ENCODE measurements at regions not wholly inside any gene's neighbourhood (a gene's known extent, or its start where the extent isn't known, plus 50 kb on each side); places are given as distances from the start of the nearest gene placed in this dataset.

DNA sequence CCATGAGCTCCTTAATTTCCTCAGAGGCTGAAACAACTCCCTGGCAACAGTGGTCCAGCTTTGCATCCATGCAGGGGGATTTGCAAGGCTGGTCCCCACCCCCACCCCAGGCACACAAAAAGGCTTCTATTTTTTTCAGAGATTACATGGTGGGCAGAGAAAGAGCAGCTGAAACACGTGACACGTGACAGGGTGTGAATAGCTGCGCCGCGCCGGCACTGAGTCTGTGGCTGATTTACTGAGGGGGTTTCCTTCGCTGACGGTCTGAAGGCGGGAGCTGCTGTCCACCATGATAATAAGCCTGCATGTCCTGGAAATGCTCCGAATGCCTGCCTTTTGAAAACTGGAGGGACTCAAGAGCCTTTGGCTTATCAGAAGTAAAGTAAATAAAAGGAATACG is 50.7 kb upstream of the APCDD1 start:
- 57 to 80% methylated on average over 11 of the region's 11 CpGs for WGBS, 2 donors
- no peak overlapping the region for H3K27ac ChIP-seq
- ATAC-seq (ENCODE audit: low FRiP score in 2 of 2) (no peak), DNase-seq (peak in 1 of 2 donors; percentile 41)
- H3K27me3 ChIP-seq, result no peaks in the 10 kb centered on the region
- H3K9me3 ChIP-seq, result no peaks in the 10 kb centered on the region
- TF ChIP-seq POLR2A (IDR thresholded peaks at IDR 0.05) (no peak), EP300 (IDR thresholded peaks at IDR 0.05) (no peak), POLR2AphosphoS5 (IDR thresholded peaks at IDR 0.05) (no peak)
- TF ChIP-seq, protein P1, sequence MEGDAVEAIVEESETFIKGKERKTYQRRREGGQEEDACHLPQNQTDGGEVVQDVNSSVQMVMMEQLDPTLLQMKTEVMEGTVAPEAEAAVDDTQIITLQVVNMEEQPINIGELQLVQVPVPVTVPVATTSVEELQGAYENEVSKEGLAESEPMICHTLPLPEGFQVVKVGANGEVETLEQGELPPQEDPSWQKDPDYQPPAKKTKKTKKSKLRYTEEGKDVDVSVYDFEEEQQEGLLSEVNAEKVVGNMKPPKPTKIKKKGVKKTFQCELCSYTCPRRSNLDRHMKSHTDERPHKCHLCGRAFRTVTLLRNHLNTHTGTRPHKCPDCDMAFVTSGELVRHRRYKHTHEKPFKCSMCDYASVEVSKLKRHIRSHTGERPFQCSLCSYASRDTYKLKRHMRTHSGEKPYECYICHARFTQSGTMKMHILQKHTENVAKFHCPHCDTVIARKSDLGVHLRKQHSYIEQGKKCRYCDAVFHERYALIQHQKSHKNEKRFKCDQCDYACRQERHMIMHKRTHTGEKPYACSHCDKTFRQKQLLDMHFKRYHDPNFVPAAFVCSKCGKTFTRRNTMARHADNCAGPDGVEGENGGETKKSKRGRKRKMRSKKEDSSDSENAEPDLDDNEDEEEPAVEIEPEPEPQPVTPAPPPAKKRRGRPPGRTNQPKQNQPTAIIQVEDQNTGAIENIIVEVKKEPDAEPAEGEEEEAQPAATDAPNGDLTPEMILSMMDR (IDR thresholded peaks at IDR 0.05), result no peak
- H3K4me3 ChIP-seq, result no peak overlapping the region
- H3K4me1 ChIP-seq, result peaks cover 0 to 19% (median 7%) of the 10 kb centered on the region in 4 donors
- no peaks in the 10 kb centered on the region for H3K36me3 ChIP-seq

DNA sequence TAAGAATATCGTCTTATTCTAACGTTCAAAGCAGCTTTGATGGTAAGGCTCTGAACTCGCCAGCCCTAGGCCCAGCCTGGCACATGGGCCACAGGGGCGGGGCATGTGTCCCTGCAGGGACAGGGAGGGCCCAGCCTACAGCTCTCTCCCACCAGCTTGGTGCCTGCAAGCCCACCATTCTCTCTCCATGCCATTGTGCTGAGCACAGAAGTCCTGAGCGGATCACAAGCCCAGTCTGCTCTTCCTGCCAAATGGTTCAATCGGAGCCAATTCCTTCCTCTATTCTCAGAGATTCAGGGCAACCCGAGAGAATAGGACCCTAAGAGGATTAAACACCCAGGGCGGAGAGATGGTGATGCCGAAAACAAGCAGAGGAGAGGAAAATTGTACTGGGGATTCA is 50.3 kb upstream of the APCDD1 start:
- H3K27ac ChIP-seq, result no peak overlapping the region
- DNase-seq (peak in 1 of 2 donors; percentile 62), ATAC-seq (ENCODE audit: low FRiP score in 2 of 2) (peak in 1 of 2 donors; percentile 44)
- H3K9me3 ChIP-seq, result no peaks in the 10 kb centered on the region
- WGBS, 2 donors, result 79 to 83% methylated on average over 9 of the region's 9 CpGs
- no peaks in the 10 kb centered on the region for H3K27me3 ChIP-seq
- peaks cover 0 to 19% (median 7%) of the 10 kb centered on the region in 4 donors for H3K4me1 ChIP-seq
- H3K4me3 ChIP-seq, result no peak overlapping the region
- no peaks in the 10 kb centered on the region for H3K36me3 ChIP-seq
- TF ChIP-seq POLR2AphosphoS5 (IDR thresholded peaks at IDR 0.05) (no peak), POLR2A (IDR thresholded peaks at IDR 0.05) (no peak), EP300 (IDR thresholded peaks at IDR 0.05) (no peak)
- TF ChIP-seq, protein P1 (IDR thresholded peaks at IDR 0.05), result no peak
